HCEC 1CT (cell line): ENCODE measurements at regions not wholly inside any gene's neighbourhood (a gene's known extent, or its start where the extent isn't known, plus 50 kb on each side); places are given as distances from the start of the nearest gene placed in this dataset.
A peak's percentile ranks its signal among the peaks of the same experiment; 100 is the strongest.

Source experiments
- DNase-seq: peaks from one replicate; pipeline ENCODE4 v3.0.0-alpha.2; 2017

- DNase-seq = peak; percentile 41
These were observed 143.0 kb downstream of the ARL6IP6 start for GRCh38 chr2:152861349-152861942.

- DNase-seq = no peak
These were observed 140.3 kb downstream of the ARL6IP6 start for GRCh38 chr2:152858594-152859265.

- DNase-seq = peak; percentile 64
These were observed 128.5 kb downstream of the ARL6IP6 start for GRCh38 chr2:152846697-152847470.

GRCh38 chr2:152835674-152836073, 117.3 kb downstream of the ARL6IP6 start:
- DNase-seq = no peak

GRCh38 chr2:152827944-152828343, 109.5 kb downstream of the ARL6IP6 start:
- no peak for DNase-seq

- peak; percentile 73 for DNase-seq
These were observed 108.3 kb downstream of the ARL6IP6 start for GRCh38 chr2:152826581-152827279.

GRCh38 chr2:152825834-152826233, 107.4 kb downstream of the ARL6IP6 start:
- DNase-seq = peak; percentile 54

GRCh38 chr2:152823905-152824304, 105.5 kb downstream of the ARL6IP6 start:
- no peak for DNase-seq

GRCh38 chr2:152822676-152823075, 104.3 kb downstream of the ARL6IP6 start:
- DNase-seq = no peak

GRCh38 chr2:152820048-152820447, 101.6 kb downstream of the ARL6IP6 start:
- DNase-seq = no peak

- DNase-seq = no peak
These were observed 97.3 kb downstream of the ARL6IP6 start for GRCh38 chr2:152815634-152816257.

- no peak for DNase-seq
These were observed 96.1 kb downstream of the ARL6IP6 start for GRCh38 chr2:152814475-152815030.

GRCh38 chr2:152813351-152813750, 94.9 kb downstream of the ARL6IP6 start:
- DNase-seq = no peak
